Left forelimb (tissue), 1 donor: ENCODE measurements at regions not wholly inside any gene's neighbourhood (a gene's known extent, or its start where the extent isn't known, plus 50 kb on each side); places are given as distances from the start of the nearest gene placed in this dataset.

Experiments used
- DNase-seq: peaks from one replicate; pipeline ENCODE4 v3.0.0-alpha.2; 2018; ENCODE audit warnings: low spot score

DNA sequence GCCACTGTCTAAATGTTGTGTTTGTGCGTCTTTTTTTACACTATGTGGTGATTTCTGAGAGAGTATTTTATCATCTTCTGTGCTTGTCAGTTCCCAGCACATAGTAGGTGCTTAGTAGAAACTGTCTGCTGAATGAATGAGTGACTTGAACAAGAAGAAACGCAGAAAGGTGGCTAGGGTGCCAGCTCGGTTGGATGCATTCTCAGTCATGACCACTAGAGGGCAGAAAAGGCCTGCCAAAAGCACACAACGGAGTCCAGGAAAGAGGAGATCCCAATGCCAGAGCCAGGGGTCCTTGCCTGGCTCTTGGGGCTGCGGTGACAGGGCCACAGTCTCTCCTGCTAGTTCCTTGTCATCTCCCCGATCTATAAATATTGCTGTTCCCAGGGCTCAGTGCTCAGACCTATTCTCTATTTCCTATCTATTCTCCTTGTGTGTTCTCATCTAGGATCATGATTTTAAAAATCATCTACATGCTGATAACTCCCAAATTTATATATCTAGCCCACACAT is 57.3 kb upstream of the CCL1 start:
- DNase-seq, result peak; percentile 77

DNA sequence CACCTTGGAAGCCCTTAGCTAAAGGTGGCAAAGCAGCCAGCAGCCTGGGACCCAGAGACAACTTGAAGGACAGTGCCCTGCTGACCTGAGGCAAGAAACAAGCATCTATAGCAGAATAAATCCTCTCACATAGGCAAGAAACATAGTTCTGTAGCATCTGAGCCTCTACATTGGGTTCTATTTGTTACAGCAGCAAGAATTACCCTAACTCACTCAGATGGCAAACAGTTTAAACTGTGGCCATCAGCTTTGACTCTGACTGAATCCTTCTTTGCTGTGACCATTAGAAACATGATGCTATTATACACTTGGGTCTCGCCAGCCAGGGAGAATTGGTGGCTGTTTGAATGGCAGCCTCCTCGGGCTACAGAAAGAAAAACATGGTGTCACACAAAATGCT is 53.1 kb upstream of the CCL1 start:
- no peak for DNase-seq

DNA sequence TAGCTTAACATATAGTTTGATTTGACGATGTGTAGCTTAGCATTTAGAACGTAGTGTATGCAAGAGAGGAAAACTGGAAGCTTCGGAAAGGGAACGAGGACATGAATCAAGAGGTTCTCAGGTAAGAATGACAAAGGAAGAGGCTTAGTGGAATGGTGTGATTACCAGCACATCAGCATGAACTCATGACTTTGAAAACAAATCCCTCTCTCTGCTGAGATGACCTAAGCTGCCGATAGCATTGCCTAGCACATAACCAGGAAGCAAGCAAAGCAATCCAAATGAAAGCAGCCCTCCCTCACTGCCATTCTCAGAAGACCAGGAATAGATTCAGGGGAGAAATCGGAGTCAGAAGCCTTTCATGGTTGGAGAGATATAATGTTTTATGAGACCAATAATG is 51.3 kb upstream of the CCL1 start:
- no peak for DNase-seq

DNA sequence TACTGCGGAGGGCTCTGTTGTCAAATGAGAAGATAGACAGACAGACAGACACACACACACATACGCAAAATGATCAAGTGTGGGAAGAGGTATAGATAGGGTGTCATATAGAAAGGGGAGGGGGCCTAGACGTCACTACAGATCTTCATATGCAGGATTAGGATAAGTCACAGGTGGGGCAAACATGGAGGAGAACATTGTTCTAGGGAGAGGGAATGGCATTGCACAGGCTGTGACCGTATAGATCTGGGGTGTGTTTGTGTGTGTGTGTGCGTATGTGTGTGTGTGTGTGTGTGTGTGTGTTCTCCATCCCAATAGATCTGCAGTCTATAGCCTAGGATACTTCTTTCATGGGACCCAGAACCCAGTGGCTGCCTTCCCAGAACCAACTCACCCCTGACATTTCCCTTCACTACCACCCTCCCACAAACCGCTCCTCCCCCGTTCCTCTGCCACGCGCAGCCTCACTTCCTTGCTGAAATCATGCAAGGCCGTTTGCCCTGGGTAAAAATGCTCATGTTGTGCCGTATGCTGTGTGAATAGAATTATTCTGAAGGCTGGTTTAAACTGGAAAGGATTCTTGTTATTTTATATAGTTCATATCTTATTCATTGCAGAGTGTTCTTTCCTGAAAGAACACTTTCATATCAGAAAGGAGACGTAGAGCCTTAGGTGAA is 50.5 kb upstream of the CCL1 start:
- DNase-seq, result no peak

DNA sequence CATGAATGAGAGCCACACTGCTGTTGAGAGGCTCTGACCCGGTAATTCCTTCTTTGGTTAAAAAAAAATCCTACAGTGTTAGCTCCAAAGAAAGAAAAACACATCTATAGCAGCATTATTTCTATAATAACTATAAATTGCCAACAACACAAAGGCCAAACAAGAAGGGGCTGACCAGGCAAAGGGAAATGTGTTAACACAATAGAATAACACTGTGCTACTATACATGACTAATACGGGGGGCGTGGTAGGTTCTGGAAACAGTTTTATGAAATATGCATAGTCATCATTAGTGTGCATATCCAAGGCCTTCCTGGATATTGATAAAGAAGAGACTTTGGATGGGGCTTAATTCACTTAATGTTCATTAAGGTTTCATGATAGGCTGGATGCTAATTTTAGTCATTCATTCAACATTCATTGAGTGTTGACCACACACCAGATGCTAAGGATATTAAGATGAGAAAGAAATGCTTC is 50.0 kb upstream of the CCL1 start:
- no peak for DNase-seq
